Breast epithelium (tissue), 3 donors: ENCODE measurements at regions not wholly inside any gene's neighbourhood (a gene's known extent, or its start where the extent isn't known, plus 50 kb on each side); places are given as distances from the start of the nearest gene placed in this dataset.

Source experiments
- POLR2A ChIP-seq: fragments of 450-650 bp; IDR thresholded peaks from one replicate; pipeline ENCODE4 v1.6.1; 2016; ENCODE audit warnings: antibody characterized with exemption, mild to moderate bottlenecking, moderate library complexity
- POLR2AphosphoS5 ChIP-seq, 3 donors: sonication (generic); formaldehyde crosslinking; IDR thresholded peaks; one replicate each; pipeline ENCODE4 v1.6.1; 2017; ENCODE audit warnings: antibody characterized with exemption in 3 of 3
- TF ChIP-seq, protein P1 (sequence below), 3 donors: fragments of 450-650 bp; IDR thresholded peaks; one replicate each; pipeline ENCODE4 v1.5.1; 2016 to 2017; ENCODE audit warnings: antibody characterized with exemption in 3 of 3, mild to moderate bottlenecking in 3 of 3, moderate library complexity in 3 of 3

DNA sequence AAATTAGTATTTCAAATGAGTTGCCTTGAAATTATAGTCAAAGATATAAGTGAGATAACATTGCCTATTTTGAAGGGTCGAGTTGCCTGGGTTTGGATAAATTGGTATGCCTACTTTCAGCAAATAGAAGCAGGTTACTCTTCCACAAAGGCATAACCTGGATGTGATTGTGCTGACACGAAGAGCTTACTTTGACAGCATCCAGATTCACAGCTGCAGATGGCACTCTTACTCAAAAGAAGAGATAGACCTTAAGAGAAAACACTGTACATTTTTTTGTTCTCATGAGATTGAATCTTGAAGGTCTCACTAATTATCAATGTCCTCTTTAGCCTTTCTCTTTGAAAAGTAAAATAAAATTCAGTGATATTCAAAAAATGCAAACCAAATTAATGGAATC, 1338.7 kb downstream of the REEP3 start:
- TF ChIP-seq POLR2A (no peak), POLR2AphosphoS5 (IDR thresholded peaks at IDR 0.05) (no peak)
- TF ChIP-seq, protein P1, sequence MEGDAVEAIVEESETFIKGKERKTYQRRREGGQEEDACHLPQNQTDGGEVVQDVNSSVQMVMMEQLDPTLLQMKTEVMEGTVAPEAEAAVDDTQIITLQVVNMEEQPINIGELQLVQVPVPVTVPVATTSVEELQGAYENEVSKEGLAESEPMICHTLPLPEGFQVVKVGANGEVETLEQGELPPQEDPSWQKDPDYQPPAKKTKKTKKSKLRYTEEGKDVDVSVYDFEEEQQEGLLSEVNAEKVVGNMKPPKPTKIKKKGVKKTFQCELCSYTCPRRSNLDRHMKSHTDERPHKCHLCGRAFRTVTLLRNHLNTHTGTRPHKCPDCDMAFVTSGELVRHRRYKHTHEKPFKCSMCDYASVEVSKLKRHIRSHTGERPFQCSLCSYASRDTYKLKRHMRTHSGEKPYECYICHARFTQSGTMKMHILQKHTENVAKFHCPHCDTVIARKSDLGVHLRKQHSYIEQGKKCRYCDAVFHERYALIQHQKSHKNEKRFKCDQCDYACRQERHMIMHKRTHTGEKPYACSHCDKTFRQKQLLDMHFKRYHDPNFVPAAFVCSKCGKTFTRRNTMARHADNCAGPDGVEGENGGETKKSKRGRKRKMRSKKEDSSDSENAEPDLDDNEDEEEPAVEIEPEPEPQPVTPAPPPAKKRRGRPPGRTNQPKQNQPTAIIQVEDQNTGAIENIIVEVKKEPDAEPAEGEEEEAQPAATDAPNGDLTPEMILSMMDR (IDR thresholded peaks at IDR 0.05), result no peak
